CD4-positive, alpha-beta T cell (primary cell): ENCODE measurements at regions not wholly inside any gene's neighbourhood (a gene's known extent, or its start where the extent isn't known, plus 50 kb on each side); places are given as distances from the start of the nearest gene placed in this dataset.

ENCODE experiments used
- ATAC-seq: fragments of 200-7000 bp; cut with Tn5 transposase; one replicate; pipeline ENCODE4 v1.10.0; 2022; ENCODE audit warnings: mild to moderate bottlenecking; ENCODE audit not compliant: poor library complexity
- CTCF ChIA-PET: fragments of 350-600 bp; sonication (Branson Sonifier 250); formaldehyde crosslinking; loops from one replicate; lab custom pipeline; 2021; ENCODE audit warnings: antibody characterized with exemption, inconsistent platforms; lab: Charles Lee
- POLR2A ChIA-PET: fragments of 350-600 bp; sonication (Branson Sonifier 250); formaldehyde crosslinking; loops from one replicate; lab custom pipeline; 2021; ENCODE audit warnings: antibody characterized with exemption, inconsistent platforms; lab: Charles Lee
- DNase-seq, 14 experiments: peaks; one replicate each; pipeline ENCODE4 v3.0.0-alpha.2; 2013 to 2020; ENCODE audit warnings: mixed read lengths in 2 of 14
- H3K27ac ChIP-seq, 2 donors: one replicate each; pipeline versions ENCODE4 v1.5.1 to v1.7.0; 2013; ENCODE audit warnings: low read length in 2 of 2, low read depth in 1 of 2, mild to moderate bottlenecking in 1 of 2
- H3K27me3 ChIP-seq, 2 experiments: 1 replicate in 1 of 2; 2 replicates in 1 of 2; pipeline versions ENCODE4 v1.6.1 to v1.7.0; 2013; ENCODE audit warnings: low read length in 2 of 2, control low read depth in 1 of 2, mild to moderate bottlenecking in 1 of 2, moderate library complexity in 1 of 2; ENCODE audit not compliant: insufficient read depth in 2 of 2, control insufficient read depth in 1 of 2
- H3K36me3 ChIP-seq: one replicate; pipeline ENCODE4 v1.6.1; 2013; ENCODE audit warnings: low read length, control low read depth; ENCODE audit not compliant: insufficient read depth
- H3K4me1 ChIP-seq: one replicate; pipeline ENCODE4 v1.6.1; 2013; ENCODE audit warnings: low read length, control low read depth; ENCODE audit not compliant: insufficient read depth
- H3K4me3 ChIP-seq: one replicate; pipeline ENCODE4 v1.5.1; 2013; ENCODE audit warnings: mild to moderate bottlenecking, low read length, moderate library complexity
- H3K9me3 ChIP-seq, 2 experiments: 1 replicate in 1 of 2; 2 replicates in 1 of 2; pipeline versions ENCODE4 v1.6.1 to v1.7.0; 2013; ENCODE audit warnings: low read length in 2 of 2, mild to moderate bottlenecking in 2 of 2, control low read depth in 1 of 2, moderate library complexity in 1 of 2; ENCODE audit not compliant: control insufficient read depth in 1 of 2, insufficient read depth in 1 of 2
- H3K27ac Mint-ChIP-seq: one replicate; pipeline ENCODE4 v1.8.0; 2020; ENCODE audit warnings: mixed read lengths
- H3K27me3 Mint-ChIP-seq: one replicate; pipeline ENCODE4 v1.8.0; 2021; ENCODE audit warnings: mixed read lengths
- H3K36me3 Mint-ChIP-seq: one replicate; pipeline ENCODE4 v1.8.0; 2021; ENCODE audit warnings: low read depth, mixed read lengths
- H3K4me1 Mint-ChIP-seq: one replicate; pipeline ENCODE4 v1.8.0; 2021; ENCODE audit warnings: low read depth, mixed read lengths
- H3K4me3 Mint-ChIP-seq: one replicate; pipeline ENCODE4 v1.8.0; 2020; ENCODE audit warnings: mild to moderate bottlenecking, mixed read lengths
- H3K9me3 Mint-ChIP-seq: one replicate; pipeline ENCODE4 v1.8.0; 2020; ENCODE audit warnings: mixed read lengths
- intact Hi-C, 2 experiments: fragments of 100-400 bp; cut with DNase I in 1 of 2; cut with micrococcal nuclease in 1 of 2; formaldehyde crosslinking; loops; one replicate each; pipeline versions ENCODE4 v1.15.1 to v1.9.0; 2023 to 2025; cut with DNase I, micrococcal nuclease
- TF ChIP-seq, protein P1 (sequence below): fragments of 200-600 bp; IDR thresholded peaks from one replicate; pipeline ENCODE4 v1.8.0; 2022; ENCODE audit warnings: antibody characterized with exemption, mild to moderate bottlenecking

DNA sequence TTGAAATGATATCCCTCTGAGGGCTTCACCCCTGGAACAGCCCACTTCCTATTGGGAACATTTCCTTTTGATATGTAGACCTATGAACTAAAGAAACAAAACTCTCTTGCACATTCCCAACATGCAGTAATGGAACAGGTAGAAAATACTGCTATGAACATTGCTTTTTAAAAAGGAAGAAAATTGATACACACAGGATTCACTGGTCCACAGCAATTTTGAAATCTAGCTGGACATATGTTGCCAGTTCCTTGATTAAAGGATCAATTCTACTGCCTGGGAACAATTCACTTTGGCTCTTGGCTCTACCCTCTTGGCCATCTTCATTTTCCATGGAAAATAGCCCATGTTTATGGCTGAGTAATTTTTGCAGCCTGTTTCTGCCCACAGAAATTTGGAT is 74.9 kb upstream of the ZNF280D start:
- no peaks in the 10 kb centered on the region for H3K36me3 Mint-ChIP-seq
- Histone ChIP-seq H3K4me3 (no peak overlapping the region), H3K27ac (no peak overlapping the region), H3K9me3 (peaks cover 0 to 15% of the 10 kb centered on the region in 2 experiments), H3K27me3 (no peaks in the 10 kb centered on the region), H3K36me3 (no peaks in the 10 kb centered on the region), H3K4me1 (no peaks in the 10 kb centered on the region)
- ATAC-seq, result no peak
- POLR2A ChIA-PET, result no interaction called here
- TF ChIP-seq, protein P1, sequence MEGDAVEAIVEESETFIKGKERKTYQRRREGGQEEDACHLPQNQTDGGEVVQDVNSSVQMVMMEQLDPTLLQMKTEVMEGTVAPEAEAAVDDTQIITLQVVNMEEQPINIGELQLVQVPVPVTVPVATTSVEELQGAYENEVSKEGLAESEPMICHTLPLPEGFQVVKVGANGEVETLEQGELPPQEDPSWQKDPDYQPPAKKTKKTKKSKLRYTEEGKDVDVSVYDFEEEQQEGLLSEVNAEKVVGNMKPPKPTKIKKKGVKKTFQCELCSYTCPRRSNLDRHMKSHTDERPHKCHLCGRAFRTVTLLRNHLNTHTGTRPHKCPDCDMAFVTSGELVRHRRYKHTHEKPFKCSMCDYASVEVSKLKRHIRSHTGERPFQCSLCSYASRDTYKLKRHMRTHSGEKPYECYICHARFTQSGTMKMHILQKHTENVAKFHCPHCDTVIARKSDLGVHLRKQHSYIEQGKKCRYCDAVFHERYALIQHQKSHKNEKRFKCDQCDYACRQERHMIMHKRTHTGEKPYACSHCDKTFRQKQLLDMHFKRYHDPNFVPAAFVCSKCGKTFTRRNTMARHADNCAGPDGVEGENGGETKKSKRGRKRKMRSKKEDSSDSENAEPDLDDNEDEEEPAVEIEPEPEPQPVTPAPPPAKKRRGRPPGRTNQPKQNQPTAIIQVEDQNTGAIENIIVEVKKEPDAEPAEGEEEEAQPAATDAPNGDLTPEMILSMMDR, result no peak
- CTCF ChIA-PET, result no interaction called here
- no peak for DNase-seq
- H3K4me1 Mint-ChIP-seq, result no peaks in the 10 kb centered on the region
- peaks cover 12% of the 10 kb centered on the region for H3K9me3 Mint-ChIP-seq
- no peaks in the 10 kb centered on the region for H3K27me3 Mint-ChIP-seq
- no peak overlapping the region for H3K4me3 Mint-ChIP-seq
- intact Hi-C loops, result no loop called here
- H3K27ac Mint-ChIP-seq, result no peak overlapping the region

DNA sequence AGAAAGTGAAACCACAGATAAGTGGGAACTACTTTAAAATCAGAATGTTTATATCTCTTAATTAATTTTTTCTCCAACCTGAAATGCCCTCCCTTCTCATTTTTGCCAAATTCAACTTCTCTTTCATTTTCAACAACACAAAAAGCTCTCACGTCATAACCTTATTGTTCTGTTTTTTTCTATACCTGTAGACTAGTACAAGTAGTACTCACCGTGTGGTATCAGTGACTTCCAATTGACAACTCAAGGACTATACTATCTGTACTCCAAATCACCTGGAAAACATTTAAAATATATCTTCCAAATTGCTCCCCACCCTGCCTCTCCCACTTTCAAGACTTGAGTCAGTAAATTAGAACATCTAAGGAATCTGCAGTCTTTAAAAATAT is 72.8 kb upstream of the ZNF280D start:
- peaks cover 12% of the 10 kb centered on the region for H3K9me3 Mint-ChIP-seq
- Histone ChIP-seq H3K9me3 (peaks cover 0 to 15% of the 10 kb centered on the region in 2 experiments), H3K27ac (no peak overlapping the region), H3K4me3 (no peak overlapping the region), H3K4me1 (no peaks in the 10 kb centered on the region), H3K36me3 (no peaks in the 10 kb centered on the region), H3K27me3 (no peaks in the 10 kb centered on the region)
- TF ChIP-seq, protein P1, result no peak
- H3K4me1 Mint-ChIP-seq, result no peaks in the 10 kb centered on the region
- POLR2A ChIA-PET, result no interaction called here
- CTCF ChIA-PET, result no interaction called here
- H3K4me3 Mint-ChIP-seq, result no peak overlapping the region
- intact Hi-C loops, result no loop called here
- H3K27ac Mint-ChIP-seq, result no peak overlapping the region
- ATAC-seq (no peak), DNase-seq (no peak)
- no peaks in the 10 kb centered on the region for H3K27me3 Mint-ChIP-seq
- no peaks in the 10 kb centered on the region for H3K36me3 Mint-ChIP-seq

DNA sequence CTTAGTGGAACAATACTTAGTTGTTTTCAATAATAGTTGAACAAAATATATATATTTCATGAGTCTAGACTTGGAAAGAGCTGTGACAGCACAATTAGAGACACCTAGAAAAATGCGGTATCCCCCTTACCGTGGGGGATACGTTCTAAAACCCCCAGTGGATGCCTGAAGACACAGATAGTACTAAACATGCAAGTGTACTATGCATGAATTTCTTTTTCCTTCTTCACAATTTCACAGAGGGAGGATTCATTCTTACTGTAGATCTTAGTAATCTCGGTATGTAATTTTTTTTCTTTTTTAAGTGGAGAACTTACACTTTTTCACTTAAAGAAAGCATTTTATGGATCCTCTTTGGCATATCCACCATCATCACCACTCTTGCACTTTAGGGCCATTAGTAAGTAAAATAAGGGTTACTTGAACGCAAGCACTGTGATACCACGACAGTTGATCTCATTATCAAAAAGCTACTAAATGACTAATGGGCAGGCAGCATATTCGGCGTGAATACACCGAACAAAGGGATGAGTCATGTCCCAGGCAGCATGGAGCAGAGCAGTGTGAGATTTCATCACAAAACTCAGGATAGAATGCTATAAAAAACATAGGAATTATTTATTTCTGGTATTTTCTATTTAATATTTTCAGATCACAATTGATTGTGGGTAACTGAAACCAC is 72.3 kb upstream of the ZNF280D start:
- Mint-ChIP-seq H3K4me1 (no peaks in the 10 kb centered on the region), H3K36me3 (no peaks in the 10 kb centered on the region), H3K4me3 (no peak overlapping the region), H3K27ac (no peak overlapping the region), H3K27me3 (no peaks in the 10 kb centered on the region), H3K9me3 (peaks cover 12% of the 10 kb centered on the region)
- peaks cover 0 to 15% of the 10 kb centered on the region in 2 experiments for H3K9me3 ChIP-seq
- H3K27ac ChIP-seq, result no peak overlapping the region
- no peaks in the 10 kb centered on the region for H3K36me3 ChIP-seq
- no peak for ATAC-seq
- DNase-seq, result no peak
- ChIA-PET POLR2A (no interaction called here), CTCF (no interaction called here)
- no peaks in the 10 kb centered on the region for H3K27me3 ChIP-seq
- intact Hi-C loops, result no loop called here
- TF ChIP-seq, protein P1, result no peak
- no peak overlapping the region for H3K4me3 ChIP-seq
- H3K4me1 ChIP-seq, result no peaks in the 10 kb centered on the region
